GM12892 (cell line): ENCODE measurements at regions not wholly inside any gene's neighbourhood (a gene's known extent, or its start where the extent isn't known, plus 50 kb on each side); places are given as distances from the start of the nearest gene placed in this dataset.
"Not testable (repeated sequence)": the region's sequence is repeated elsewhere in the genome, so short reads cannot be mapped to it uniquely, and the experiment has no call there.

Source experiments
- DNase-seq: peaks from one replicate; pipeline ENCODE4 v3.0.0; 2011; ENCODE audit not compliant: insufficient read length
- FAIRE-seq: peaks from 2 replicates; lab custom pipeline; 2011; peaks lifted over from hg19 to GRCh38; lab: Jason Lieb, UNC
- POLR2A ChIP-seq: IDR thresholded peaks from 2 replicates; pipeline ENCODE4 v1.6.1; 2011; ENCODE audit warnings: low read depth, low read length, control low read depth
- POLR2AphosphoS5 ChIP-seq: IDR thresholded peaks from 2 replicates; pipeline ENCODE4 v1.6.1; 2011; ENCODE audit warnings: low read depth, low read length, control low read depth
- TAF1 ChIP-seq: IDR thresholded peaks from 2 replicates; pipeline ENCODE4 v1.6.1; 2011; ENCODE audit warnings: low read depth, mild to moderate bottlenecking, control low read depth, low read length, borderline replicate concordance

DNA sequence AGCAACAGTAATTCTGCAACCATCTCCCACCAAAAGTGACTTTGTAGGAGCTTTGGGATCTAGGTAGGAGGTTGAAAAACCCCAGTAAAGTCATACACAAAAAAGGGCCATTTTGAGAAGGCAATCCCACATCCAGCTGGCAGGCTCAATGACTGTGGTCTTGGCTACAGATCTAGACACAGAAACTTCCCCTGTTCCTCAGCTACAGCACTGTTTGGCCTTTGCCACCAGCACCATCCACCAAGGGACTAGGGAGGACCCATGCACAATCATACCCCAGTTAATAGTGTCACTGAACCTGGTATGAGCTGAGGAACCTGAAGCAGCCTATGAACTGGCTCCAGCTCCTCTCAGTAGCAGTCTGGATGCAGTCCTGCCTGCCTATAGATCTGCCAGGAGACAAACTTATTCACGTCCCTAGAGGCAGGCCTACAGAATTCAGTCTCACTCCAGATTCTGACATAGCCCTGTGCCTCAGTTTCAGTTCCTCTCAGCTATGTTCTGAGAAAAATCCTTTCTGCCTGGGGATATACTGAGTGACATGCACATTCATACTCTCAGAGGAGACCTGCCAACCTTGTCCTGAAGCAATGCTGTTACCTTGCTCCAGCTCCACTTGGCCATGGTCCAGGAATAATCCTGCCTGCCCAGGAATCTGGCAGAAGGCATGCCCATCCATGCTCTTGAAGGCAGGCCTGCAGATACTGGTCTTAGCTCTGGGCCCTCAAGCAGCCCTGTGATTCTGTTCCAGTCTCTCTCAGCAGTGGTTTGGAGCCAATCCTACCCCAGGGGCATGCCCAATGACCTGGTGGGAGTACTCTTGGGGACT is 2048.3 kb upstream of the PCDH20 start:
- DNase-seq = no peak
- no peak for TF ChIP-seq TAF1
- TF ChIP-seq POLR2A = no peak
- no peak for TF ChIP-seq POLR2AphosphoS5
- no peak for FAIRE-seq

DNA sequence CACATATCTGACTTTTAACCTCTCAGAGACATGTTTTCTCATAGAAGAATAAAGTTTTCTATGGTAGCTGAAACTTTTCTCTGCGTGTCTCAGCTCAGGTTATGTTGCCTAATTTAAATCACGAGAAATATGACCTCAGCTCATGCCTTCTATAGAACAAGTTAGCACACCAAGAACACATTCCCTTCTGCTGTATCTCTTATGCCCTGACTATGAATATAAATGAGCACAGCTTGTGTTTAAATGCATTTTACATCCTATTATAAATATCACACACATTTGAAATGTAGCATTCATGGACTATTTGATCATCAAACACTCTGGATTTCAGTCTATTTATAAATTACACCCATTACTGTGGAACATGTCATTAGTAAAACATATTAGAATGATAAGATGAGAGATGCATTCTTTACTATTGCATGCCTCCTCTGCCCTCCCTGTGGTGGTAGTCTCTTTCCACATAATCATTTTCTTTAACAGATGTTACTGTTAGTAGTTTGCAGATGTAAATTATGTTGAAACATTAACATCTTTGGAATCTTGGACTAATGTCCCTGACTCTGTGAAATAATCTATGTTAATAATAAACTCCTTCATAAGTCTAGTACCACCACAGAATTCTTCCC is 2044.9 kb upstream of the PCDH20 start:
- DNase-seq = no peak
- no peak for FAIRE-seq
- TF ChIP-seq TAF1 (no peak), POLR2A (no peak), POLR2AphosphoS5 (no peak)

DNA sequence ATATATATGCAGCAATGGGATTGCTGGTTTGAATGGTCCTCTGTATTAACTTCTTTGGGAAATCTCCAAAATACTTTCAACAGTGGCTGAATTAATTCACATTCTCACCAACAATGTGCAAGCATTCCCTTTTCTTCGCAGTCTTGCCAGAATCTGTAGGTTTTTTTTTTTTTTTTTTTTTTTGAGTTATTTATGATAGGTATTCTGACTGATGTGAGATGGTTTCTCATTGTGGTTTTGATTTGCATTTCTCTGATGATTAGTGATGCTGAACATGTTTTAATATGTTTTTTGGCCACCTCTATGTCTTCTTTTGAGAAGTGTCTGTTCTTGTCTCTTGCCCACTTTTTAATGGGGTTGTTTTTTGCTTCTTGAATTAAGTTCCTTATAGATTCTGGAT is 2041.5 kb upstream of the PCDH20 start:
- DNase-seq = no peak
- no peak for TF ChIP-seq POLR2AphosphoS5
- no peak for TF ChIP-seq POLR2A
- TF ChIP-seq TAF1 = no peak
- no peak for FAIRE-seq

DNA sequence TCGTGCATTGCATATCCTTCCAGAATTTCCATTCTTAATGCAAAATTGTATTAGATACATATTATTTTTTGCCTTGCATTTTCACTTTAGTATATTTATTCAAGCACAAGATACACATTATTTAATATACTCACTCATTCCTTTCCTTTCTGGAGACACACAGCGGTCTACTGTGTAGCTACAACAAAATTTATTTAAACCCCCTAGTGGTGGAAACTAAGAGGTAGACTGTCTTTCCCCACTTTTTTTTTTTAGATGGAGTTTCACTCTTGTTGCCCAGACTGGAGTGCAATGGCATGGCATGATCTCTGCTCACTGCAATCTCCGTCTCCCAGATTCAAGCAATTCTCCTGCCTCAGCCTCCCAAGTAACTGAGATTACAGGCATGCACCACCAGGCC is 2040.3 kb upstream of the PCDH20 start:
- DNase-seq (no peak), FAIRE-seq (no peak)
- no peak for TF ChIP-seq POLR2A
- TF ChIP-seq TAF1 = no peak
- TF ChIP-seq POLR2AphosphoS5 = no peak

DNA sequence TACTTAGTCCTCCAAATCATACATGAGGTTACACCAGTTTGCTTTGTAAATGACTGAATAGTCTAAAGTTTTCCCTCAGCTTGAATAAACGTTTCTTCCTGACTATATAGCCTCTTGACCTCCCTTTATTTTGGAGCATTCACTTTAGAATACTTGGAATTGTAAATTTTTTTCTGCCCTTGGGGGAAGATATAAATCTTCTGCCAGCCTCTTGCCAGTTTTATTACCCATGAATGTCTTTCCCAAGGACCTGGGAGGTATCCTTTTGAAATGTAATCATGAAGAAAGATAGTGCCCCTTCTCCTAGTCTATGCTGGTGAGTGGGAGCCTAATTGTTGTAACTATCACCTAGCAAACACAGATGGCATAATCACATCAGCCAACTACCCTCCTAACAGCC is 2033.9 kb upstream of the PCDH20 start:
- TF ChIP-seq TAF1 (no peak), POLR2AphosphoS5 (no peak), POLR2A (no peak)
- DNase-seq (no peak), FAIRE-seq (no peak)

DNA sequence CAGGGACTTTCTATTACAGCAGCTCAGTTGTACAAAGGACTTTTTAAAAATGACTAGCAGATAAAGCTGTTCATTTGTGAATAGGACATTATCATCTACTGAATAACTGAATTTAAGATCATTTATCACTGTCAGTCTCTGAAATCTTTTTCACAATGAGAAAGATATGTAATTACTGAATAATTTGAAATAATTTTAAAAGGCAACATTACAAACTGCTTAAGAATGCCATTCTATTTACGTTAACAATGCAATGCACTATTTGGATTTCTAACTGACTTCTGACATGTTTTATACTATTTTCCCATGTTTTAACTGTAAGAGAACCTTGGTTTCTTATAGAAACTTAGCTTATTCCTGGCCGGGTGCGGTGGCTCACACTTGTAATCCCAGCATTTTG is 2033.0 kb upstream of the PCDH20 start:
- DNase-seq = no peak
- no peak for TF ChIP-seq POLR2AphosphoS5
- no peak for FAIRE-seq

DNA sequence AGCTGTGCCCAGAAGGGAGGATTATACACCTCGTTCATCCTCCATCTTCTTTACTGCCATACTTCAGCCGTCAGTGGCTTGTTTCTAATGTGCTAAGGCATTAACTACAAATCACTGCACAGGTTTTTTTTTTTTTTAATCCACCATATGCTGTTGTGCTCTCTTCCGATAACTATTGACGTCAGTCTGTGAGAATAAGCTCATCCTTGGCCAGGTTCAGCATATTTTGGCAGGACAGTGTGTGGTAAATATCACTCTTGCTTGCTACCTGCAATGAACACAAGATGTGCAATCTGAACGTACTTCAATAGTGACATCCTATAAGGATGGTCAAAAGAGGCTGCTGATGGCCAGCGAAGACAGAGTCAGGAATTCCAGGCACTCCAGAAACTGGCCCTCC is 2030.7 kb upstream of the PCDH20 start:
- DNase-seq (no peak), FAIRE-seq (no peak)

DNA sequence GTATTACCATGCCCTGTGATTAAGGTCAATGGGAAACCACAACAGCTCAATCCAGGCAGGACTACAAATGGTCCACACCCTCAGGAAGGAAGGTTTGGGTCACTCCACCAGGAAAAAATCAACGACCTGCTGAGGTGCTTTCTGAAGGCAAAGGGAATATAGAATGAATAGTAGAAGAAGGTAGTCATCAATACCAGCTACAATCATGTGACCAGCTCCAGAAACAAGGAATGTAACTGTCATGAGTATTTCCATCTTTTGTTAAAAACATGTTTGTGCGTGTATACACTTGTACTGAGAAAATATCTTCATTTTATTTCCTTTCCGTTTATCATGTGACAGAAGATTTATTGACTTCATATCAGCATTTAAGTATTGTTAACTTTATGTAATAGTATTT is 2028.6 kb upstream of the PCDH20 start:
- FAIRE-seq, DNase-seq: not testable (repeated sequence)

More for the DNA sequence above, 2030.7 kb upstream of the PCDH20 start:
- no peak for TF ChIP-seq POLR2AphosphoS5
- no peak for TF ChIP-seq TAF1
- no peak for TF ChIP-seq POLR2A

DNA sequence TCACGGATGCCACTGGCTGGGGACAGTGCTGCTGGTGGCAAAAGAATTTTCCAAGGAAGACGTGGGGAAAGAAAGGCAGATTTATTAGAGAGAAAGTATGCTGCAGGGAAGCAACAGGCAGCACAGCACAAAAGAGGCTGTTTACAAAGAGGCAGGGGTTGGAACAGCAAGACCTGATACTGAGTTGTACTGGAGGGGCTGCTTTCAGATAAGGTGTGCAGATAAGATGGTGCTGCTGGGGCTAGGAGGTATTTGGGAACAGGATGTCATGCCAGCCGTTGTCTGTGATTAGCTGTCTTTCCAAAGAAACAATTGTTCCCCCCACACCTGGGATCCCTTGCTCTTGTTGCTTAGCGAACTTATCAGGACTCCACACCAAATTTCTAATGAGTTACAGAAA is 2023.3 kb upstream of the PCDH20 start:
- TF ChIP-seq POLR2AphosphoS5 = no peak
- TF ChIP-seq TAF1 = no peak
- TF ChIP-seq POLR2A = no peak
- FAIRE-seq (no peak), DNase-seq (no peak)

DNA sequence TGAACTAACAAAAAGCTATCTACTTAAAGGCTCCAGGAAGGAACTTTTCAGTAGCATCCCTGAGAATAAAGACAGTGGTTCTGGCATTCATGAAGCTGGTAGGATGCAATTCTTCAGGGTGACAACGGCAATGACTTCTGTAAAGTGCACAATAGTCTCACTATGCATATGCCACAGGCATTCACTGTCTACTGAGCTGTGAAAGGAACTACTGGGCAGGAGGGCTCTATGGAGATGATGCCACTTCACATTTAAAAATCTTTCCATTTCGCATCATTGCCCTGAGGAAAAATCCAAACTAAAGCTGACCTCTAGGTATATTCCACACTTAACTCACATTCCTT is 2020.6 kb upstream of the PCDH20 start:
- no peak for FAIRE-seq
- DNase-seq = no peak
- TF ChIP-seq POLR2A (no peak), POLR2AphosphoS5 (no peak), TAF1 (no peak)

DNA sequence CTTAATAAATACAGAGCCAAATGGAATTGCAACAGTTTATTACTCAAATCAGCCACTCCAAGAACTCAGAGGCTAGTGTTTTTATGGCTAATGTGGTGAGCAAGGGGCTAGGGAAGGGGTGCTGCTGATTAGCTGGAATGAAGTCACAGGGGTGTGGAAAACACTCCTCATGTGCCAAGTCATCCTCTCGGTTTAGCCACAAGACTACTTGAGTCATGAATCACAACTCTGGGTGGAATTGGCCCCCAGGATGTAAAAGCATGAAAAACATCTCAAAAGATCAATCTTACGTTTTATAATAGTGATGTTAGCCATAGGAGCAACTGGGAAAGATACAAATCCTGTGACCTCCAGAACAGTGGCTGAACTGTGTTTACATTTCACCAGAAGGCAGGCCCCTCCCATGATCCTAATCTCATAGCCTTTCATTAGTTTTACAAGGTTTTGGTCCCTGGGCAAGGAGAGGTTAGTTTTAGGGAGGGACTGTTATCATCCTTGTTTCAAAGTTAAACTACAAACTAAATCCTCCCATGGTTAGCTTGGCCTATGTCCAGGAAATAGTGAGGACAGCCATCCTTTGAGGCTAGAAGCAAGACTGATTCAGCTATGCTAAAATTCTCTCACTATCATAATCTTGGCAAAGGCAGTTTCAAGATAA is 2020.1 kb upstream of the PCDH20 start:
- FAIRE-seq (no peak), DNase-seq (no peak)
- TF ChIP-seq POLR2A (no peak), TAF1 (no peak), POLR2AphosphoS5 (no peak)
